H1 (cell line): ENCODE measurements at regions not wholly inside any gene's neighbourhood (a gene's known extent, or its start where the extent isn't known, plus 50 kb on each side); places are given as distances from the start of the nearest gene placed in this dataset.

Experiments used
- TF ChIP-seq, protein P1 (sequence below): IDR thresholded peaks from 2 replicates; pipeline ENCODE4 v1.6.1; 2011; ENCODE audit warnings: low read length, improper control_type of control experiment

- TF ChIP-seq, protein P1, sequence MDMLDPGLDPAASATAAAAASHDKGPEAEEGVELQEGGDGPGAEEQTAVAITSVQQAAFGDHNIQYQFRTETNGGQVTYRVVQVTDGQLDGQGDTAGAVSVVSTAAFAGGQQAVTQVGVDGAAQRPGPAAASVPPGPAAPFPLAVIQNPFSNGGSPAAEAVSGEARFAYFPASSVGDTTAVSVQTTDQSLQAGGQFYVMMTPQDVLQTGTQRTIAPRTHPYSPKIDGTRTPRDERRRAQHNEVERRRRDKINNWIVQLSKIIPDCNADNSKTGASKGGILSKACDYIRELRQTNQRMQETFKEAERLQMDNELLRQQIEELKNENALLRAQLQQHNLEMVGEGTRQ, result no peak
Observed at GRCh38 chr2:128805237-128805636, 486.6 kb upstream of the HS6ST1 start (continued).
